Fibroblast of the aortic adventitia (primary cell): ENCODE measurements at regions not wholly inside any gene's neighbourhood (a gene's known extent, or its start where the extent isn't known, plus 50 kb on each side); places are given as distances from the start of the nearest gene placed in this dataset.
"Not testable (repeated sequence)": the region's sequence is repeated elsewhere in the genome, so short reads cannot be mapped to it uniquely, and the experiment has no call there.

Experiments
- DNase-seq: peaks from one replicate; pipeline ENCODE4 v3.0.0-alpha.2; 2010; ENCODE audit warnings: low read depth
- H3K4me3 ChIP-seq: 2 replicates; pipeline ENCODE4 v1.5.1; 2011; ENCODE audit warnings: low read depth, mild to moderate bottlenecking, control low read depth, low read length, moderate library complexity
- CTCF ChIP-seq: IDR thresholded peaks from 2 replicates; pipeline ENCODE4 v1.5.1; 2011; ENCODE audit warnings: mild to moderate bottlenecking, low read length, control low read depth, inconsistent platforms; ENCODE audit not compliant: insufficient read depth

GRCh38 chr12:46549527-46550265 lies 177.1 kb upstream of the SLC38A2 start:
- H3K4me3 ChIP-seq, result no peak overlapping the region
- TF ChIP-seq CTCF, result no peak
- DNase-seq, result peak; percentile 94

GRCh38 chr12:46548605-46549071 lies 176.1 kb upstream of the SLC38A2 start:
- TF ChIP-seq CTCF, result no peak
- peak; percentile 35 for DNase-seq
- no peak overlapping the region for H3K4me3 ChIP-seq

- H3K4me3 ChIP-seq, result no peak overlapping the region
- no peak for TF ChIP-seq CTCF
- DNase-seq, result no peak
These were observed 175.1 kb upstream of the SLC38A2 start for GRCh38 chr12:46547421-46548354.

- no peak for DNase-seq
- TF ChIP-seq CTCF, result no peak
- H3K4me3 ChIP-seq, result no peak overlapping the region
These were observed 174.2 kb upstream of the SLC38A2 start for GRCh38 chr12:46546634-46547273.

GRCh38 chr12:46543378-46543795 lies 170.8 kb upstream of the SLC38A2 start:
- DNase-seq, H3K4me3 ChIP-seq: not testable (repeated sequence)

- H3K4me3 ChIP-seq, result no peak overlapping the region
- no peak for TF ChIP-seq CTCF
- DNase-seq, result no peak
These were observed 166.4 kb upstream of the SLC38A2 start for GRCh38 chr12:46538976-46539375.
